ENCODE measurements at regions not wholly inside any gene's neighbourhood (a gene's known extent, or its start where the extent isn't known, plus 50 kb on each side); places are given as distances from the start of the nearest gene placed in this dataset.
"Not testable (repeated sequence)": the region's sequence is repeated elsewhere in the genome, so short reads cannot be mapped to it uniquely, and the experiment has no call there.

GRCh38 chr1:121001090-121001726, 111.6 kb downstream of the PPIAL4A start:
- DNase-seq (ENCODE audit: low read depth in 4 of 4, low spot score in 2 of 4): not testable (repeated sequence)

- not testable (repeated sequence) for DNase-seq (ENCODE audit: low read depth in 4 of 4, low spot score in 2 of 4)
These were observed 113.7 kb downstream of the PPIAL4A start for GRCh38 chr1:121003230-121003629.

- not testable (repeated sequence) for DNase-seq (ENCODE audit: low read depth in 4 of 4, low spot score in 2 of 4)
These were observed 117.3 kb downstream of the PPIAL4A start for GRCh38 chr1:121006826-121007225.

- not testable (repeated sequence) for DNase-seq (ENCODE audit: low read depth in 4 of 4, low spot score in 2 of 4)
These were observed 118.2 kb downstream of the PPIAL4A start for GRCh38 chr1:121007755-121008154.

GRCh38 chr1:121008512-121009215, 119.1 kb downstream of the PPIAL4A start:
- DNase-seq (ENCODE audit: low read depth in 4 of 4, low spot score in 2 of 4): not testable (repeated sequence)

- DNase-seq (ENCODE audit: low read depth in 4 of 4, low spot score in 2 of 4): not testable (repeated sequence)
These were observed 119.9 kb downstream of the PPIAL4A start for GRCh38 chr1:121009216-121010057.

- not testable (repeated sequence) for DNase-seq (ENCODE audit: low read depth in 4 of 4, low spot score in 2 of 4)
These were observed 120.6 kb downstream of the PPIAL4A start for GRCh38 chr1:121010141-121010540.

- not testable (repeated sequence) for DNase-seq (ENCODE audit: low read depth in 4 of 4, low spot score in 2 of 4)
These were observed 123.6 kb downstream of the PPIAL4A start for GRCh38 chr1:121013181-121013580.

GRCh38 chr1:121016182-121017028, 126.8 kb downstream of the PPIAL4A start:
- DNase-seq (ENCODE audit: low read depth in 4 of 4, low spot score in 2 of 4): peak in 1 of 4 donors; percentile 31

GRCh38 chr1:121019715-121020349, 130.3 kb downstream of the PPIAL4A start:
- DNase-seq (ENCODE audit: low read depth in 4 of 4, low spot score in 2 of 4): not testable (repeated sequence)

- DNase-seq (ENCODE audit: low read depth in 4 of 4, low spot score in 2 of 4): peak in 1 of 4 donors; percentile 36
These were observed 131.0 kb downstream of the PPIAL4A start for GRCh38 chr1:121020350-121021236.

GRCh38 chr1:121021716-121022115, 132.1 kb downstream of the PPIAL4A start:
- not testable (repeated sequence) for DNase-seq (ENCODE audit: low read depth in 4 of 4, low spot score in 2 of 4)

GRCh38 chr1:121032878-121033494, 143.4 kb downstream of the PPIAL4A start:
- DNase-seq (ENCODE audit: low read depth in 4 of 4, low spot score in 2 of 4): not testable (repeated sequence)

- not testable (repeated sequence) for DNase-seq (ENCODE audit: low read depth in 4 of 4, low spot score in 2 of 4)
These were observed 147.2 kb downstream of the PPIAL4A start for GRCh38 chr1:121036792-121037191.

- not testable (repeated sequence) for DNase-seq (ENCODE audit: low read depth in 4 of 4, low spot score in 2 of 4)
These were observed 143.2 kb downstream of the FAM72B start for GRCh38 chr1:121040974-121041373.

- DNase-seq (ENCODE audit: low read depth in 4 of 4, low spot score in 2 of 4): not testable (repeated sequence)
These were observed 142.6 kb downstream of the FAM72B start for GRCh38 chr1:121041497-121041896.

- not testable (repeated sequence) for DNase-seq (ENCODE audit: low read depth in 4 of 4, low spot score in 2 of 4)
These were observed 141.3 kb downstream of the FAM72B start for GRCh38 chr1:121042882-121043281.

- DNase-seq (ENCODE audit: low read depth in 4 of 4, low spot score in 2 of 4): not testable (repeated sequence)
These were observed 135.8 kb downstream of the FAM72B start for GRCh38 chr1:121048293-121048752.

Measured in left renal cortex interstitium (tissue), 4 donors.